Activated CD4-positive, alpha-beta T cell treated with anti-CD3 and anti-CD28 coated beads, Interleukin-2, amount 50 U/mL, for 48 hours (primary cell): ENCODE measurements at regions not wholly inside any gene's neighbourhood (a gene's known extent, or its start where the extent isn't known, plus 50 kb on each side); places are given as distances from the start of the nearest gene placed in this dataset.

ENCODE experiments used
- DNase-seq, 2 experiments: peaks; one replicate each; pipeline ENCODE4 v3.0.0-alpha.2; 2020

- DNase-seq = no peak
These were observed 58.3 kb upstream of the COMTD1 start for GRCh38 chr10:75294031-75294437.

- DNase-seq = no peak
These were observed 57.7 kb upstream of the COMTD1 start for GRCh38 chr10:75293446-75293820.

GRCh38 chr10:75292794-75293445 lies 57.2 kb upstream of the COMTD1 start:
- DNase-seq = no peak

GRCh38 chr10:75291805-75292204 lies 56.0 kb upstream of the COMTD1 start:
- no peak for DNase-seq

- no peak for DNase-seq
These were observed 52.5 kb upstream of the COMTD1 start for GRCh38 chr10:75288140-75288711.

- no peak for DNase-seq
These were observed 51.9 kb upstream of the COMTD1 start for GRCh38 chr10:75287697-75288096.

- no peak for DNase-seq
These were observed 51.1 kb upstream of the COMTD1 start for GRCh38 chr10:75286901-75287300.
